ENCODE measurements at regions not wholly inside any gene's neighbourhood (a gene's known extent, or its start where the extent isn't known, plus 50 kb on each side); places are given as distances from the start of the nearest gene placed in this dataset.
"Not testable (repeated sequence)": the region's sequence is repeated elsewhere in the genome, so short reads cannot be mapped to it uniquely, and the experiment has no call there.

GRCh38 chr10:117627561-117627960 lies 85.0 kb downstream of the EMX2 start:
- DNase-seq (ENCODE audit: low read depth, low spot score) (no peak), FAIRE-seq (no peak)
- H3K27me3 ChIP-seq (ENCODE audit: control insufficient read depth in 2 of 2, insufficient read depth in 2 of 2, low read length in 2 of 2): no peaks in the 10 kb centered on the region
- no peaks in the 10 kb centered on the region for H3K79me2 ChIP-seq (ENCODE audit: control insufficient read depth, insufficient read depth, low read length)
- H3K9ac ChIP-seq (replicated peaks; ENCODE audit: extremely low read depth, insufficient read depth, low read length): no peak overlapping the region
- no peak overlapping the region for H2AFZ ChIP-seq (ENCODE audit: low read depth, low read length)
- H3K4me3 ChIP-seq (replicated peaks in 1 of 3; ENCODE audit: insufficient read depth in 1 of 3, low read depth in 1 of 3, low read length in 3 of 3): no peak overlapping the region
- H3K36me3 ChIP-seq (ENCODE audit: control insufficient read depth in 2 of 2, extremely low read depth in 1 of 2, insufficient read depth in 2 of 2, low read length in 2 of 2): no peaks in the 10 kb centered on the region
- ChIA-PET POLR2A (no interaction called here), CTCF (interaction anchor here (1.2 kb wide), 1 partner anchor 22 kb away, joined by 3 read pairs; no protein-coding TSS in a partner anchor)
- dilution Hi-C loops (cut with MboI; ENCODE audit: extremely low pct_ligation_motif_present, low sequenced_read_pairs) (no loop called here), intact Hi-C loops (cut with micrococcal nuclease) (no loop called here)
- no peaks in the 10 kb centered on the region for H3K9me3 ChIP-seq (replicated peaks; ENCODE audit: control insufficient read depth, insufficient read depth, low read length)
- no peak overlapping the region for H3K4me2 ChIP-seq (ENCODE audit: insufficient read depth, low read length)
- no peaks in the 10 kb centered on the region for H4K20me1 ChIP-seq (replicated peaks; ENCODE audit: control insufficient read depth, extremely low read depth, insufficient read depth, low read length)
- BruUV-seq (replicated peaks): no TSS peak
- TF ChIP-seq POLR2A (IDR thresholded peaks at IDR 0.05; ENCODE audit: low read depth, low read length): no peak
- TF ChIP-seq MAX (IDR thresholded peaks at IDR 0.05; ENCODE audit: insufficient read depth, insufficient read length): no peak
- no peak for TF ChIP-seq CTCF (IDR thresholded peaks at IDR 0.05; ENCODE audit: extremely low read depth in 1 of 2, insufficient read depth in 1 of 2, low read depth in 1 of 2, low read length in 2 of 2)
- no peak for TF ChIP-seq GATA2 (IDR thresholded peaks at IDR 0.05; ENCODE audit: insufficient read depth, insufficient read length, low read depth, low read length)
- no peak for TF ChIP-seq JUN (IDR thresholded peaks at IDR 0.05; ENCODE audit: borderline replicate concordance, insufficient read depth, insufficient read length, low read depth)
- TF ChIP-seq MYC (IDR thresholded peaks at IDR 0.05; ENCODE audit: low read depth, low read length): no peak
- TF ChIP-seq POLR2AphosphoS5 (IDR thresholded peaks at IDR 0.05; ENCODE audit: insufficient read depth, low read depth, low read length): no peak
- no peak for TF ChIP-seq FOS (IDR thresholded peaks at IDR 0.05; ENCODE audit: borderline replicate concordance, insufficient read depth, low read length)
- no peak for TF ChIP-seq EZH2 (IDR thresholded peaks at IDR 0.05; ENCODE audit: borderline replicate concordance, low read depth, low read length, severe bottlenecking)
- no peak overlapping the region for H3K27ac ChIP-seq (ENCODE audit: insufficient read depth, low read depth, low read length)
- no peaks in the 10 kb centered on the region for H3K9me1 ChIP-seq (replicated peaks; ENCODE audit: control insufficient read depth, extremely low read depth, insufficient read depth, low read length)
- H3K4me1 ChIP-seq (ENCODE audit: control insufficient read depth, extremely low read depth, insufficient read depth, low read length): no peaks in the 10 kb centered on the region

- FAIRE-seq; intact Hi-C loops (cut with micrococcal nuclease); H3K36me3 ChIP-seq (ENCODE audit: control insufficient read depth in 2 of 2, extremely low read depth in 1 of 2, insufficient read depth in 2 of 2, low read length in 2 of 2); POLR2A ChIA-PET; H4K20me1 ChIP-seq (replicated peaks; ENCODE audit: control insufficient read depth, extremely low read depth, insufficient read depth, low read length); CTCF ChIA-PET; dilution Hi-C loops (cut with MboI; ENCODE audit: extremely low pct_ligation_motif_present, low sequenced_read_pairs); H3K27ac ChIP-seq (ENCODE audit: insufficient read depth, low read depth, low read length); BruUV-seq (replicated peaks); H3K4me3 ChIP-seq (replicated peaks in 1 of 3; ENCODE audit: insufficient read depth in 1 of 3, low read depth in 1 of 3, low read length in 3 of 3); H3K9ac ChIP-seq (replicated peaks; ENCODE audit: extremely low read depth, insufficient read depth, low read length); DNase-seq (ENCODE audit: low read depth, low spot score); H3K9me1 ChIP-seq (replicated peaks; ENCODE audit: control insufficient read depth, extremely low read depth, insufficient read depth, low read length); H2AFZ ChIP-seq (ENCODE audit: low read depth, low read length); H3K27me3 ChIP-seq (ENCODE audit: control insufficient read depth in 2 of 2, insufficient read depth in 2 of 2, low read length in 2 of 2); H3K4me1 ChIP-seq (ENCODE audit: control insufficient read depth, extremely low read depth, insufficient read depth, low read length); H3K79me2 ChIP-seq (ENCODE audit: control insufficient read depth, insufficient read depth, low read length); H3K4me2 ChIP-seq (ENCODE audit: insufficient read depth, low read length); H3K9me3 ChIP-seq (replicated peaks; ENCODE audit: control insufficient read depth, insufficient read depth, low read length): not testable (repeated sequence)
Observed at GRCh38 chr10:117629717-117630116, 87.2 kb downstream of the EMX2 start.

Data from endothelial cell of umbilical vein (primary cell).